Retinal pigment epithelial cell (primary cell): ENCODE measurements at regions not wholly inside any gene's neighbourhood (a gene's known extent, or its start where the extent isn't known, plus 50 kb on each side); places are given as distances from the start of the nearest gene placed in this dataset.

Experiments
- DNase-seq: peaks from one replicate; pipeline ENCODE4 v3.0.0-alpha.2; 2010; ENCODE audit warnings: low read depth
- H3K4me3 ChIP-seq: 2 replicates; pipeline ENCODE4 v1.5.1; 2011; ENCODE audit warnings: mild to moderate bottlenecking, low read length, control low read depth, moderate library complexity
- CTCF ChIP-seq: conservative IDR thresholded peaks from 2 replicates; pipeline ENCODE4 v1.5.1; 2011; ENCODE audit warnings: low read depth, low read length, control low read depth, inconsistent platforms

- H3K4me3 ChIP-seq = no peak overlapping the region
- no peak for TF ChIP-seq CTCF
- DNase-seq = no peak
Observed at GRCh38 chr2:43038696-43039094, 187.7 kb downstream of the ZFP36L2 start.

- H3K4me3 ChIP-seq = no peak overlapping the region
- no peak for TF ChIP-seq CTCF
- no peak for DNase-seq
Observed at GRCh38 chr2:43038034-43038695, 188.2 kb downstream of the ZFP36L2 start.

GRCh38 chr2:43035922-43036321 is 190.5 kb downstream of the ZFP36L2 start:
- no peak for TF ChIP-seq CTCF
- DNase-seq = no peak
- H3K4me3 ChIP-seq = no peak overlapping the region

GRCh38 chr2:43034921-43035320 is 191.5 kb downstream of the ZFP36L2 start:
- H3K4me3 ChIP-seq = no peak overlapping the region
- no peak for DNase-seq
- TF ChIP-seq CTCF = no peak

- no peak for DNase-seq
- TF ChIP-seq CTCF = no peak
- no peak overlapping the region for H3K4me3 ChIP-seq
Observed at GRCh38 chr2:43034242-43034619, 192.2 kb downstream of the ZFP36L2 start.

- no peak overlapping the region for H3K4me3 ChIP-seq
- no peak for DNase-seq
- TF ChIP-seq CTCF = no peak
Observed at GRCh38 chr2:43033466-43034241, 192.8 kb downstream of the ZFP36L2 start.

- no peak for DNase-seq
- no peak for TF ChIP-seq CTCF
- no peak overlapping the region for H3K4me3 ChIP-seq
Observed at GRCh38 chr2:43033016-43033270, 193.5 kb downstream of the ZFP36L2 start.
